Adrenal gland (tissue), 5 donors: ENCODE measurements at regions not wholly inside any gene's neighbourhood (a gene's known extent, or its start where the extent isn't known, plus 50 kb on each side); places are given as distances from the start of the nearest gene placed in this dataset.

Experiments
- CTCF ChIP-seq, 6 experiments: fragments of 450-650 bp in 4 of 6; fragments of 200-600 bp in 2 of 6; sonication (generic) in 1 of 6; IDR thresholded peaks; 1 replicate in 5 of 6; 2 replicates in 1 of 6; pipeline versions ENCODE4 v1.5.1 to v1.8.0; 2016 to 2021; ENCODE audit warnings: antibody characterized with exemption in 6 of 6, mild to moderate bottlenecking in 2 of 6, moderate library complexity in 1 of 6
- POLR2A ChIP-seq, 2 donors: fragments of 450-650 bp; IDR thresholded peaks; one replicate each; pipeline ENCODE4 v1.6.1; 2017; ENCODE audit warnings: antibody characterized with exemption in 2 of 2, mild to moderate bottlenecking in 2 of 2, moderate library complexity in 1 of 2
- donor health status: DM: no; HTN: no; CAD: no.

- TF ChIP-seq CTCF (IDR thresholded peaks at IDR 0.05) (no peak), POLR2A (IDR thresholded peaks at IDR 0.05) (no peak)
Observed at GRCh38 chr18:28334516-28334915, 157.6 kb upstream of the CDH2 start.
